Ascending aorta (tissue), 2 donors: ENCODE measurements at regions not wholly inside any gene's neighbourhood (a gene's known extent, or its start where the extent isn't known, plus 50 kb on each side); places are given as distances from the start of the nearest gene placed in this dataset.
"Not testable (repeated sequence)": the region's sequence is repeated elsewhere in the genome, so short reads cannot be mapped to it uniquely, and the experiment has no call there.

Experiments used
- DNase-seq, 2 donors: peaks; one replicate each; pipeline ENCODE4 v3.0.0-alpha.2; 2019; ENCODE audit warnings: low spot score in 2 of 2
- H3K27ac ChIP-seq, 2 donors: fragments of 200-600 bp; sonication (generic); one replicate each; pipeline ENCODE4 v1.5.1; 2016 to 2017; ENCODE audit warnings: mild to moderate bottlenecking in 1 of 2
- H3K27me3 ChIP-seq: fragments of 200-600 bp; sonication (generic); one replicate; pipeline ENCODE4 v1.5.1; 2017
- H3K36me3 ChIP-seq, 2 donors: fragments of 200-600 bp; sonication (generic); one replicate each; pipeline ENCODE4 v1.5.1; 2016
- H3K4me1 ChIP-seq, 2 donors: fragments of 200-600 bp; sonication (generic); one replicate each; pipeline ENCODE4 v1.5.1; 2016 to 2017; ENCODE audit warnings: mild to moderate bottlenecking in 1 of 2
- H3K4me3 ChIP-seq, 2 donors: fragments of 200-600 bp; sonication (generic); one replicate each; pipeline ENCODE4 v1.5.1; 2016 to 2017; ENCODE audit warnings: mild to moderate bottlenecking in 1 of 2
- H3K9me3 ChIP-seq, 2 donors: fragments of 200-600 bp; sonication (generic); one replicate each; pipeline ENCODE4 v1.5.1; 2016
- intact Hi-C: fragments of 100-400 bp; cut with DNase I; formaldehyde crosslinking; loops from one replicate; pipeline ENCODE4 v1.15.1; 2023
- TF ChIP-seq, protein P1 (sequence below), 3 experiments: fragments of 200-600 bp in 2 of 3; fragments of 450-650 bp in 1 of 3; sonication (generic) in 2 of 3; IDR thresholded peaks; one replicate each; pipeline ENCODE4 v1.5.1; 2016 to 2019; ENCODE audit warnings: antibody characterized with exemption in 3 of 3, mild to moderate bottlenecking in 1 of 3, moderate library complexity in 1 of 3

DNA sequence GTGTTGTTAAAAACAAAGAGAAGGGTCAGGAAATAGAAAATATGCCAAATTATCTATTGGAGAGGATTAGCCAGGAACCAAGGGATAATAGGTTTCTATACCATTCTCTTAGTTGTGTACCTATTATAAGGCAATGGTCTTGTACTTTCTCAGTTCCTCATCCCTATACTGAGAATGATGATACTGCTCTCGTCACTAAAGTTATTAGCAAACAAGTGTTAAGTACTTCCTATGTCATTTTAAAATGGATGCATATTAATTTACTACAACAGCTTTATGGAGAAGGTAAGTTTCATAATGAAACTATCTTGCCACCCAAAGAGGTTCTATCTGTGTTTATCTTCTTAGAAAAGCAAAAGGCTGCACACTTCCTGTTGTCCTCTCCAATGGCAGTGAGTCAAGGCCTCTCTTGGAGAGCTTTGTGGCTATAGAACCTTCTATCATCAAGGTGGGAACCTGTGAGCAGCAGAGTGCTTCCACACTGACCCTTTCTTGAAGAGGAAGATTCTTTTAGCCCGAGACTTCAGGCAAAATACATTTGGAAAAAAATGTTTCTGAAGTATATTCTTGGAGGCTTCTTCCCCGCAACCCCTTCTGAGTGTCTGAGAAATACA, 460.7 kb upstream of the FANCL start:
- Histone ChIP-seq H3K27me3 (no peaks in the 10 kb centered on the region), H3K27ac (no peak overlapping the region), H3K9me3 (no peaks in the 10 kb centered on the region), H3K4me1 (no peaks in the 10 kb centered on the region), H3K36me3 (no peaks in the 10 kb centered on the region), H3K4me3 (no peak overlapping the region)
- no peak for DNase-seq
- intact Hi-C loops, result no loop called here
- TF ChIP-seq, protein P1, sequence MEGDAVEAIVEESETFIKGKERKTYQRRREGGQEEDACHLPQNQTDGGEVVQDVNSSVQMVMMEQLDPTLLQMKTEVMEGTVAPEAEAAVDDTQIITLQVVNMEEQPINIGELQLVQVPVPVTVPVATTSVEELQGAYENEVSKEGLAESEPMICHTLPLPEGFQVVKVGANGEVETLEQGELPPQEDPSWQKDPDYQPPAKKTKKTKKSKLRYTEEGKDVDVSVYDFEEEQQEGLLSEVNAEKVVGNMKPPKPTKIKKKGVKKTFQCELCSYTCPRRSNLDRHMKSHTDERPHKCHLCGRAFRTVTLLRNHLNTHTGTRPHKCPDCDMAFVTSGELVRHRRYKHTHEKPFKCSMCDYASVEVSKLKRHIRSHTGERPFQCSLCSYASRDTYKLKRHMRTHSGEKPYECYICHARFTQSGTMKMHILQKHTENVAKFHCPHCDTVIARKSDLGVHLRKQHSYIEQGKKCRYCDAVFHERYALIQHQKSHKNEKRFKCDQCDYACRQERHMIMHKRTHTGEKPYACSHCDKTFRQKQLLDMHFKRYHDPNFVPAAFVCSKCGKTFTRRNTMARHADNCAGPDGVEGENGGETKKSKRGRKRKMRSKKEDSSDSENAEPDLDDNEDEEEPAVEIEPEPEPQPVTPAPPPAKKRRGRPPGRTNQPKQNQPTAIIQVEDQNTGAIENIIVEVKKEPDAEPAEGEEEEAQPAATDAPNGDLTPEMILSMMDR (IDR thresholded peaks at IDR 0.05), result no peak

DNA sequence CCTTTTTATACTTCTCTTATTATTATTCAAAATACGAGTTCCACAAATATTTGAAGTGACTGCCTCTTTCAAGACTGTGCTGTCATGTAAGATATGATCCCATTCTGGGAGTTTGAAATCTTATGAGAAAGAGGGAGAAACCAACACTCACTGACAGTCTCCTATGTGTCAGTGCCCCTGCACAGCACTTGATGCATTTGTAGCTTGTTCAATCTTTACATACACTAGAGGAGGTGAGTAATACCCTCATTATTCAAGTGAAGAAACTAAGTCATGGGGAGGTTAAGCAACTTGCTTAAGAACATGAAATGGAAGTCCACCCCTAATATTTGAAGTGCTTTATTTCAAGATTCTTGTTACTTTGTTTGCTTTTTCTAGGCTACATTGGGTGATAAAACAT, 459.5 kb upstream of the FANCL start:
- no peak for DNase-seq
- H3K27me3 ChIP-seq, result no peaks in the 10 kb centered on the region
- intact Hi-C loops, result no loop called here
- no peaks in the 10 kb centered on the region for H3K36me3 ChIP-seq
- no peak overlapping the region for H3K4me3 ChIP-seq
- TF ChIP-seq, protein P1 (IDR thresholded peaks at IDR 0.05), result no peak
- no peaks in the 10 kb centered on the region for H3K9me3 ChIP-seq
- H3K4me1 ChIP-seq, result no peaks in the 10 kb centered on the region
- no peak overlapping the region for H3K27ac ChIP-seq

DNA sequence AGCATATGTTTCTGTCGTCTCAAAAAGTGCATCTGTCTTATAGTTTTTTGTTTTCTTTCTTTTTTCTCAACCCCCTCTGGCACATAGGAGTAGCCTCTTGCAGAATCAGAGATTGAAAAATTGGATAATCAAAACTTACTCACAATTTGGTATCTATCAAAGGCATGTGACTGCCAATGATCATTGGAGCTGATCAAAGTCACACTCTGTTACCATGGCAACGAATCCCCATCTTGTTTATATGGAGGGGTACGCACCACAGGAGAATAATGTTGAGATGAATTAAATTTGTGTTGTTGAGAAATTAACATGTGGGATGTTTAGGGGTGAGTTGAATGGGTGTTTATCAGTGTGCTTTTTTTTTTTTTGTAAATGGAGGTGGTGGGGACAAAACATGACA, 458.3 kb upstream of the FANCL start:
- Histone ChIP-seq H3K36me3 (no peaks in the 10 kb centered on the region), H3K4me3 (no peak overlapping the region), H3K4me1 (no peaks in the 10 kb centered on the region), H3K27me3 (no peaks in the 10 kb centered on the region), H3K27ac (no peak overlapping the region), H3K9me3 (no peaks in the 10 kb centered on the region)
- intact Hi-C loops, result no loop called here
- TF ChIP-seq, protein P1 (IDR thresholded peaks at IDR 0.05), result no peak
- no peak for DNase-seq

DNA sequence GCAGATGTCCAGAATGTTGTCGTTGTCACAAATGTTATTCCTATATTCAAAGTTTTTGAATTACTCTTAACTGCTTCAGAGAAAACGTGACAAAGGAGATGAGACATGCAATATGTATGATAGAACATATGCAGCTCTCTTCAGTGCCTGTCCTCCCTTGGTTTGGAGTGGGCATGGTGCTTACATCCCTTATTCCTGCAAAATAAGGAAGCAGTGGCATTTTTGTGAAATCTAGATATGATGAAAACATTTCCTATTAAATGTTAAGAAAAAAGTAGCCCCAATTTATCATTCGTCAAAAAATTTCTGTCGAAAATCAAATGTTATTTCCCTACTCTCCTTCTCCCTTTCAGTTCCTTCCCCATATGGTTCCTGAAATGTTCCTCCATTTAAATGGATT, 457.5 kb upstream of the FANCL start:
- H3K36me3 ChIP-seq, result no peaks in the 10 kb centered on the region
- intact Hi-C loops, result no loop called here
- no peak for DNase-seq
- H3K27ac ChIP-seq, result no peak overlapping the region
- no peaks in the 10 kb centered on the region for H3K27me3 ChIP-seq
- H3K9me3 ChIP-seq, result no peaks in the 10 kb centered on the region
- TF ChIP-seq, protein P1 (IDR thresholded peaks at IDR 0.05), result no peak
- no peak overlapping the region for H3K4me3 ChIP-seq
- no peaks in the 10 kb centered on the region for H3K4me1 ChIP-seq

DNA sequence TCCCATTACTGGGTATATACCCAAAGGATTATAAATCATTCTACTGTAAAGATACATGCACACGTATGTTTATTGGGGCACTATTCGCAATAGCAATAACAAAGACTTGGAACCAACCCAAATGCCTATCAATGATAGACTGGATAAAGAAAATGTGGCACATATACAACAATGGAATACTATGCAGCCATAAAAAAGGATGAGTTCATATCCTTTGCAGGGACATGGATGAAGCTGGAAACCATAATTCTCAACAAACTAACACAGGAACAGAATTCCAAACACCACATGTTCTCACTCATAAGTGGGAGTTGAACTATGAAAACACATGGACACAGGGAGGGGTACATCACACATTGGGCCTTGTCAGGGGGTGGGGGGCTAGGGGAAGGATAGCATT, 453.0 kb upstream of the FANCL start:
- intact Hi-C loops, H3K36me3 ChIP-seq, DNase-seq, H3K27ac ChIP-seq, H3K9me3 ChIP-seq, H3K27me3 ChIP-seq, H3K4me3 ChIP-seq, H3K4me1 ChIP-seq: not testable (repeated sequence)

DNA sequence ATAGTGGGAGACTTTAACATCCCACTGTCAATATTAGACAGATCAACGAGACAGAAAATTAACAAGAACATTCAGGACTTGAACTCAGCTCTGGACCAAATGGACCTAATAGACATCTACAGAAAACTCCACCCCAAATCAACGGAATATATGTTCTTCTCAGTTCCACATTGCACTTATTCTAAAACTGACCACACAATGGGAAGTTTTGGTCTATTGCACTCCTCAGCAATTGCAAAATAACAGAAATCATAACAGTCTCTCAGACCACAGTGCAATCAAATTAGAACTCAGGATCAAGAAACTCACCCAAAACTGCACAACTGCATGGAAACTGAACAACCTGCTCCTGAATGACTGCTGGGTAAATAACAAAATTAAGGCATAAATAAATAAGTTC, 449.9 kb upstream of the FANCL start:
- DNase-seq, H3K4me1 ChIP-seq, H3K27ac ChIP-seq, H3K9me3 ChIP-seq, H3K4me3 ChIP-seq, intact Hi-C loops, H3K27me3 ChIP-seq, H3K36me3 ChIP-seq: not testable (repeated sequence)

DNA sequence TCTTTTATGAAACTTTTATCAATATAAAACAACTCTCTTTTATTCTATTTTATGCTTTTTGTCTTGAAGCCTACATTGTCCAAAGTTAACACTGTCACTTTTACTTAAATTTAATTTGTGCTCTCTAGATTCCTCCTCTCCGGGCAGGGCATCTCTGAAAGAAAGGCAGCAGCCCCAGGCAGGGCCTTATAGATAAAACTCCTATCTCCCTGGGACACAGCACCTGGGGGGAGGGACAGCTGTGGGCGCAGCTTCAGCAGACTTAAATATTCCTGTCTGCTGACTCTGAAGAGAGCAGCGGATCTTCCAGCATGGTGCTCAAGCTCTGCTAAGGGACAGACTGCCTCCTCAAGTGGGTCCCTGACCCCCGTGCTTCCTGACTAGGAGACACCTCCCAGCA, 447.7 kb upstream of the FANCL start:
- H3K4me3 ChIP-seq, result no peak overlapping the region
- no peaks in the 10 kb centered on the region for H3K4me1 ChIP-seq
- H3K27me3 ChIP-seq, result no peaks in the 10 kb centered on the region
- no peak overlapping the region for H3K27ac ChIP-seq
- no peaks in the 10 kb centered on the region for H3K36me3 ChIP-seq
- intact Hi-C loops, result no loop called here
- TF ChIP-seq, protein P1 (IDR thresholded peaks at IDR 0.05), result no peak
- no peaks in the 10 kb centered on the region for H3K9me3 ChIP-seq
- DNase-seq, result no peak
